HG03432 (cell line): ENCODE measurements at regions not wholly inside any gene's neighbourhood (a gene's known extent, or its start where the extent isn't known, plus 50 kb on each side); places are given as distances from the start of the nearest gene placed in this dataset.

Experiments used
- ATAC-seq: cut with Tn5 transposase; IDR thresholded peaks from one replicate; pipeline ENCODE4 v1.9.1; 2021; ENCODE audit warnings: mild to moderate bottlenecking, moderate library complexity; ENCODE audit not compliant: unreplicated experiment

DNA sequence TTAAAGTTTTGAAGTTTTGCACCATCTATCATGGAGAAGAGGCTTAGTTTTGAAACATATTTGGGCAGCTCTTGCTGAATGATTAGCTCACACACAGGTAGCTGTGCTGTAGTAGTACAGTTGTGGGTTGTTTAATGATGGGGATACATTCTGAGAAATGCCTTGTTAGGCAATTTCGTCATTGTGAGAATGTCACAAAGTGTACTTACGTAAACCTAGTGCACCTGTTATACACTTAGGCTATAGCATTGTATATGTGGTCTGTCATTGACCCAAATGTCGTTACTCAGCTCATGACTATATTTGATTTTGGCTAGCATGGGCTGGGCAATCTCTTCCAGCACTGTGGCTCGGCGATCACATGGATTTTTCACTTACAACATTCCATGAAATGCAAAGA lies 247.2 kb upstream of the IGFBP3 start:
- ATAC-seq, result no peak

- no peak for ATAC-seq
Measured at GRCh38 chr7:46165276-46165675, 244.2 kb upstream of the IGFBP3 start.

GRCh38 chr7:46164629-46165028 lies 243.6 kb upstream of the IGFBP3 start:
- no peak for ATAC-seq

DNA sequence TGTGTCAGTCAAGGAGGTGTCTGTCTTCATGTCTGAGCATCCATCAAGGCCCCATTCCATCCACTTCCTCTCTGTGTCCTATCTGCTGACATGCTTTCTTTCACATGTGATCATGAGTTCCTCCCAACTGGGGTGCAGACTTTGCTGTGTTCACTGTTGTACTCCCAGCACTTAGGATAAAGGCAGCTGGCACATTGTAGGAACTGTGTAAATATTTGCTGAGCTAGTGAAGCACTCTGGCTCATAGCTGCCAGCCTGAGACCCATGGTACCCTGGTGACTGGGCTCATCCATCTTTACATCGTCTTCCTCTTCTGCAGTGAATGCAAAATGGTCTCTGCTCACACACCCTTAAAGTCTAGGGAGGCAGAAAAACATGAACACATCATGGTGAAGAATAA lies 242.2 kb upstream of the IGFBP3 start:
- ATAC-seq, result no peak

DNA sequence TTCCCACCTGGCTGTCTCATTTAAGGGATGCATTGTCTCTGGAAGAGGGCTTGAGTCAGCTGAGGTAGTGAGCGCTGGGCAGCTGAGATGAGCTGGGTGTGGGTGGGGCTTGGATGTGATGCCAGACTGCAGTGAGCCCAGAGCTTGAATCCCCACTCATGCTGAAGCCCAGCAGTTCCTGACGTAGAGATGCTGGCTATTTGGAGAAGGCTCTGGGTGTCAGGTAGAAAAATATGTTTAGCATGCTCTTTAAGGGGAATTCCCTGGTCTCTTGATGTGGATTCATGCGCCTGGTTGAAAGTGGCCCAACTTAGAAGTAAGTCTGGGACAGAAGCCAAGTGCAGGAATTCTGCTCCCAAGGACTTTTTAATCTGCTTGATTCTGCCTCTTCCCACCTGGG lies 241.5 kb upstream of the IGFBP3 start:
- no peak for ATAC-seq

GRCh38 chr7:46160861-46161260 lies 239.8 kb upstream of the IGFBP3 start:
- no peak for ATAC-seq

DNA sequence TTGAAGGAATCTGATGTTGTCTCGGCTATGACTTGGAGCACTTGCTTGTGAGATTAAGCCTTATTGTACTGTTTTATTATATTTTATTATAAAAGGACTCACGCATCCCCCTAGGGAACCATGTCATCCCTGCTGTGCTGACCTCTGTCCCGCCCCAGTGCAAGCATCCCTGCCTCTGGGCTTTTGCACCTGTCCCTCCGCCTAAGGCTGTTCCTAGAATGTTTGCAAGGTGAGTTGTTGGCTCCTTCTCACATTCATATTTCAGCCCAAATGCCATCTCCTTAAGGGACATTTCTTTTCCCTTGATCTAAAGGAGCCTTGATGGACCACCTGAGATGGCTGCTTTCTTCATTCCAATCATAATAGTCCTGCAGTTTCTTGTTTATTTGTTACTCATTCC lies 236.9 kb upstream of the IGFBP3 start:
- no peak for ATAC-seq

DNA sequence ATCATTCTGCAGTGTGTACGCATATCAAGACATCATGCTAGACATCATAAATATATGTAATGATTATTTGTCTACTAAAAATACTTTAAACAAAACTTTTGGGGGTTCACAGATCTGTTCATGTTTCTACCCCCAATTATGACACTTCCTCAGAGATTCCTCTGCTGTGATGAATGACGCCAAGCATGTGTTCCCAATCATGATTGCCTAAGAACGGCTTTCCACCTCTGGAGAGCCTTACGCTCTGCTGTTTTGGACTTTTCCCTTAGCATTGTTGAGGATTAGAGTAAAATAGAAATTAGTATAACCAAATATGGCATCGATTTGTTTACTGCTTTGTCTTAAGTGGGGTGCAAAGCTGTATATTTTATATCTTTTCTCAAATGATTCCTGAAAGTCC lies 236.3 kb upstream of the IGFBP3 start:
- ATAC-seq, result no peak

DNA sequence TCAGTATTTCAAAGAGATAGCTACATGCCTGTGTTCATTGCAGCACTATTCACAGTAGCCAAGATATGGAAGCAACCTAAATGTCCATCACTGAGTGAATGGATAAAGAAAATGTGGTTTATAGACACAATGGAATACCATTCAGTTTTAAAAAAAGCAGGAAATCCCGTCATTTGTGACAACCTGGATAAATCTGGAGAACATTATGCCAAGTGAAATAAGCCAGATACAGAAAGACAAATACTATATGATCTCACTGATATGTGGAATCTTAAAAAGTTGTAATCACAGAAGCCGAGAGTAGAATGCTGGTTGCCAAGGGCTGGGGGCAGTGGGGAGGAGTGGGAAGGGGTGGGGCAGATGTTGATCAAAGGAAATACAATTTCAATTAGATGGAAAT lies 235.8 kb upstream of the IGFBP3 start:
- no peak for ATAC-seq

DNA sequence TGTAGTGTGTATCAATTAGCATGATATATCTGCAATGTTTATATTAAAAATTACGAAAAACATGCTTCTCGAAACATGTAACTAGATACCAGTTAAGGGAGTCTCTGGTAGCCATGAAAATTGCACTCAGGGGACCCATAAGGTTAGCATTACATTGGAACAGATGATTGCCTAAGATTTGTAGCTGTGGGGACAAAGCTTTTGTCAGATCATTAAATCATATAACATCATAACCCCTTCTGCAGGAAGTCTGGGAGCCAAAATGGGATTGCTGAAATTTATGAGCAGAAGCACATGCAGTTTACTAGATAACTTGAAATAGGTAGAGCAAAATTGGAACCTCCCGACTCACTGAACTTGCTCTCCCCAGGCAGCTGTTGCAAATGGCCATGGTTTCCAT lies 235.0 kb upstream of the IGFBP3 start:
- ATAC-seq, result no peak

GRCh38 chr7:46155367-46155766 lies 234.3 kb upstream of the IGFBP3 start:
- ATAC-seq, result no peak

- ATAC-seq, result peak; percentile 86
Measured at GRCh38 chr7:46153951-46154787, 233.1 kb upstream of the IGFBP3 start.

- ATAC-seq, result peak; percentile 64
Measured at GRCh38 chr7:46153583-46153950, 232.5 kb upstream of the IGFBP3 start.

DNA sequence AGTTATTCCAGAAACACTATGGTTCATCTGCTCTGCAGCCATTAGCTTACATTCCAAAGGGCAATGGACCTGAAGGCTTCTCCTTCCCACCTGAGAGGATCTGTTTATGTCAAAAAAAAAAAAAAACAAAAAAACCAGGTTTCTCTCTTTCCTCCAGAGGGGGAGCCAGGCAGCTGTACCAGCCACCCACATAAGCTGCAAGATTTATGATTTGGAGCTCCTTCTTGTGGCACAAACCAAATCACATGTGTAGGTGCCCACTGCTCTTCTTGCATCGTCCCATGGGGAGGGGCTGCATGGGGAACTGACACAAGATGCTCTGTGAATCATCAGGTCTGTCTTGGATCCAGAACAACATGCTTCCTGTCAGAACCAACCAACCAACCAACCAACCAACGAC lies 231.6 kb upstream of the IGFBP3 start:
- no peak for ATAC-seq

- ATAC-seq, result no peak
Measured at GRCh38 chr7:46150721-46151120, 229.6 kb upstream of the IGFBP3 start.

DNA sequence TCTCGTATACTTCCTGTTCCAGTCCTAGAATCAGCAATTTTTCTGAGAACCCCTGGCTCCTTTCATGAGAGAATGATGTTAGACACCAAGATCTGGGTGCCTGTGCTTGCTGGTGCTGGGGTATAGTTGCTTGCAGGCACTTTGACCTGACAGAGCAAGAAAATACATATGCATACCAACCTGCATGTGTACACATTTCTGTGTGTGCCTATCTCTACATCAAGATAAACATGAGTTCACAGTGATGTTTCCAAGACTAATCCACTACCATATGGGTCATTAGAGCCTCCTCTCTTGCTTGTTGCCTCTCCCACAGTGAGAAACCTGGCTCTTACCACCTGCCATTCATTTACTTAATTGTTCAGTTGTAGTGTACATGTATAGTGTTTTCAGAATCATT lies 229.1 kb upstream of the IGFBP3 start:
- ATAC-seq, result no peak

DNA sequence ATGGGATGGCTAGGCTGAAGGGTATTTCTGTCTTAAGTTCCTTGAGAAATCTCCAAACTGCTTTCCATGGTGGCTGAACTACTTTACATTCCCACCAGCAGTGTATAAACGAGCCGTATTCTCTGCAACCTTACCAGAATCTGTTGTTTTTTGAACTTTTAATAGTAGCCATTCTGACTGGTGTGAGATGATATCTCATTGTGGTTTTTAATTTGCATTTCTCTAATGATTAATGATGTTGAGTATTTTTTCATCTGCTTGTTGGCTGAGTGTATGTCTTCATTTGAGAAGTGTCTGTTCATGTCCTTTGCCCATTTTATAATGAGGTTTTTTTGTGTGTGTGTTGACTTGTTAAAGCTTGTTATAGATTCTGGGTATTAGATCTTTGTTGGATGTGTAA lies 226.8 kb upstream of the IGFBP3 start:
- ATAC-seq, result no peak

DNA sequence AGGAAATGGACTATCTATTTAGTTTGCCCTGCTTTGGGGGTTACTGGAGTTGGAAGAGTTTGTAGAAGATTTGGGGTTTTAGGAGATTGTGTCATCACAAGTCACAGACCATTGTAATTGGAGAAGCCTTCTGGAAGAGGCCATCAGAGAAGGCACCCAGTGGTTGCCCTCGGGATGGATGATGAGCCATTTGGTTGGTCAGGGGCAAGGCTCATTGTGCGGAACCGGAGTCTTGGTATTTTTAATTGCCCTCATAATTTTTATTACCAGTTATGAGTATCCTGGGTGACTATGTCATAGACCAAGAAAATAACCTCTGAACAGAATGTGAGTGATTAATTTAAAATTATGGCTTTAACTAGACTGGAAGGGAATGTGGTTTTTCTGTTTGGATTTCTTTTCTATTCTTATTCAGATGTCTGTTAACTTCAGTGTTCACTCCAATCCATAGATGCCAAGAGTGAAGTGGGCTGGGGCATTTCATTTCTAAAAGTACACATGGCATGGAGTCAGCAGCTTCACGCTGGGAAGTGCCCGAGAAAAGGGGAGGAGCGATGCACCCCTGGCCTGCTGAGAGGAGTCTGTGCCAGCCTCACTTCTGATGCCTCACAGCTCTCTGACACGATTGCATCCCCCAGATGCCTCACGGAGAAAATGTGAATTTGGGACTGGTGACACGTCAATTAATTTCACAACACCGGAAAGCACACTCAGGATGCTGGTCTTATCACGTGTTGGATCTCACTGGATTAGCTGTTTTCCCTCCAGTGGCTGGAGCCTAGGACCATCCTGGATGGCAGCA lies 225.6 kb upstream of the IGFBP3 start:
- no peak for ATAC-seq

DNA sequence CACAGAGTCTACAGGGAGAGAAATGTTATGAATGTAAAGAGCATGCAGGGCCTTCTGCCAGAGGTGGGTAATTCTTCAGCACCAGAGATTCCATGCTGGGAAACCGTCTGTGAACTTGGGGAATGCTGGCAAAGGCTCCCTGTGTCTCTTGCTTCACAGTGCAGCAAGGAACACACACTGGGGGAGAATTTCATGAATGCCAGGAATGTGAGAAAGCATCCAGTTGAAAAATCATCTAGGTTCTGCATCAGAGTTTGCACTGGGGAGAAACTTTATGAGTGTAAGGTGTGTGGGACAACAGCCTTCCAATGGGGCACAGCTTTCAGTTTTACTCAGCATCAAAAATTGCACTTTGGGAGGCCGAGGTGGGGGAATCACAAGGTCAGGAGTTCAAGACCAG lies 224.3 kb upstream of the IGFBP3 start:
- ATAC-seq, result no peak

DNA sequence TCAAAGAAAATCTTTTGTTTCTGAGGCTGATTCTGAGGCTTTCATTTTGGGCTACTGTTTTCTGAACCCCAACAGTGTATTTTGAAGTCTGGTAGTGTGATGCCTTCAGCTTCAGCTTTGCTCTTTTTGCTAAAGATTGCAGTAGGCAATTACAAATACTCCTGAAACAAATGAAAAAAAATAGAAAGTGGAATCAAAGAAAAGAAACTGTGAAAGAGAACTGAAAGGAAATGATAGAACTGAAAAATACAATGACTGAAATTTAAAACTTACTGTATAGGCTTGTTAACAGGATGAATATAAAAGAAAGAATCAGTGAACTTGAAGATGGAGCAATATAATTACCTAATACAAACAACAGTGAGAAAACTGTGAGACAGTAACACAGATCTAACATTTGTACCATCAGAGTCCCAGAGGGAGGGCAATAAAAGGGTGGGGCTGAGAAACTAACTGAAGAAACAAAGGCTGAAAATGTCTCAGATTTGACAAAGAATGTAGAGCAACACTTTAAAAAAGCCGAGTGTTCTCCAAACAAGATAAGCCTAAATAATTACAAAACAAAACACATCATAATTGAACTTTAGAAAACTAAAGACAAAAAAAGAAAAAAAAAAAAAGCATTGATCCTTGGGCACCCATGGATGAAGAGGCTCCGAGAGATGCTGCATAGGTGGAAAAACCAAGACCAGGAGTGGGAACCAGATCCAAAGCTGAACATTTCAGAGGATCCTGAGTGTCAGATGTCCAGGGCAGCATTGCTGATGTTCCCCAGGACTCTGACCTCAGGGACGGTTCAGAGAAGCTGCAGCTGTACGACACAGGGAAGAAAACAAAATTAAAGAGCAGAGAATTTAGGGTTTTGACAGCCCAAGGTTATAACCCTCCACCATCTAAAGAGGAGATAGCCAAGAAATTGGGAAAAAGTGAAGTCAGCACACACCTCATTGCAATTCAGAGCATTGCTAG lies 223.2 kb upstream of the IGFBP3 start:
- ATAC-seq, result peak; percentile 54

DNA sequence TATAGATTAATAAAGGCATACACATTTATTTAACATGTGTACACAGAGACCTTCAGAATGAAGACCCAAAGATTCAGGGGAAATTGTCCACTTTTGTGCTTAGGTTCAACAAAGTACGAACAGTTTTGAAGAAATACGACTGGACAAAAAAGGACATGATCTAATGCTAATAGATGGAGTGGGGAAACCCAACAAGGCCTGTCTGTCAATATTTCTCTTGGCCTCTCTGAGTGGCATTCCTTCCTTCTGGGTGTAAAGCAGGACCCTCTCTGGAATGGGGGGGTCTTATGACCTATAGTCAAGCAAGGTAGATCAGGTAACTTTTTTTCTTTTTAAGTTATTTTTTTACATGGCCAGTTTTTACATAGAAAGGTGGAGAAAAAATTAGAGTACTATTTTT lies 222.3 kb upstream of the IGFBP3 start:
- ATAC-seq, result no peak
